NCI-H1694 (cell line): ENCODE measurements at regions not wholly inside any gene's neighbourhood (a gene's known extent, or its start where the extent isn't known, plus 50 kb on each side); places are given as distances from the start of the nearest gene placed in this dataset.
A peak's percentile ranks its signal among the peaks of the same experiment; 100 is the strongest.
"Not testable (repeated sequence)": the region's sequence is repeated elsewhere in the genome, so short reads cannot be mapped to it uniquely, and the experiment has no call there.

Experiments used
- DNase-seq: peaks from one replicate; lab custom pipeline; 2025; lab: John Stamatoyannopoulos, UW

- peak; percentile 66 for DNase-seq
Observed at GRCh38 chr17:21551081-21551881, 141.0 kb upstream of the KCNJ18 start.

GRCh38 chr17:21558921-21559320 is 133.4 kb upstream of the KCNJ18 start:
- not testable (repeated sequence) for DNase-seq

GRCh38 chr17:21564262-21564661 is 128.1 kb upstream of the KCNJ18 start:
- no peak for DNase-seq

GRCh38 chr17:21564757-21565156 is 127.6 kb upstream of the KCNJ18 start:
- DNase-seq: not testable (repeated sequence)

- DNase-seq: not testable (repeated sequence)
Observed at GRCh38 chr17:21570427-21570826, 121.9 kb upstream of the KCNJ18 start.

- not testable (repeated sequence) for DNase-seq
Observed at GRCh38 chr17:21572148-21572547, 120.2 kb upstream of the KCNJ18 start.

DNA sequence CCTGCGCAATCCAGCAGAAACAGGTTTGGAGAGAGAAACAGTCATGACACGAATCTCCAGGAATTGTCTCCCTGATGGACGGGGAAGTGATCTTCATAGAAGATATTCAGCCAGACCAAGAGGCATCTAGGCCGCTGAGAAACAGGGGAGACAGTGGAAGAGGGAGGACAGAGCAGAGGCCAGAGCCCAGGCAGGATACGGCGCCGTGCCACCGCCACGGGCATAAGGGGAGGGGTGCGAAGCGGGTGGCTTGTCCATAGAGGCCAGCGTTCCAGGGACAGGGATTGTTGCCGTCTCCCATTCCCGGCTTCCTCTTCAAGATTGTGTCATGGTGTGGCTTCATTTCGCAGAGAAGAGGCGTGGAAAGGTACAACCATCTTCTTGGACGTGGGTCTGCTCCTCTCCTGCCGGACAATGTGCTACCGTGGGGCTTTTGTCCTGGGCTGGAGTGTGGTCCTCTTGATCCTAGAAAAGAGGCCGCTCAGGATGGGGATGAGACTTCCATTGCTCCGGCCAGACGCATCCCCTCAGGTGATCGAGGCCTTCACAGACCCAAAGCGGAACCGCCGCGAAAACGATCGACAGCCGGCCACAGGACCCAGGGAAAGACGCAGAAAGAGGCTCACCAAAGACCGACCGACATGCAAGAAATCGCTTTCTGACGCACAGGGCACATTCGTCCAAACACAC is 118.9 kb upstream of the KCNJ18 start:
- not testable (repeated sequence) for DNase-seq

DNA sequence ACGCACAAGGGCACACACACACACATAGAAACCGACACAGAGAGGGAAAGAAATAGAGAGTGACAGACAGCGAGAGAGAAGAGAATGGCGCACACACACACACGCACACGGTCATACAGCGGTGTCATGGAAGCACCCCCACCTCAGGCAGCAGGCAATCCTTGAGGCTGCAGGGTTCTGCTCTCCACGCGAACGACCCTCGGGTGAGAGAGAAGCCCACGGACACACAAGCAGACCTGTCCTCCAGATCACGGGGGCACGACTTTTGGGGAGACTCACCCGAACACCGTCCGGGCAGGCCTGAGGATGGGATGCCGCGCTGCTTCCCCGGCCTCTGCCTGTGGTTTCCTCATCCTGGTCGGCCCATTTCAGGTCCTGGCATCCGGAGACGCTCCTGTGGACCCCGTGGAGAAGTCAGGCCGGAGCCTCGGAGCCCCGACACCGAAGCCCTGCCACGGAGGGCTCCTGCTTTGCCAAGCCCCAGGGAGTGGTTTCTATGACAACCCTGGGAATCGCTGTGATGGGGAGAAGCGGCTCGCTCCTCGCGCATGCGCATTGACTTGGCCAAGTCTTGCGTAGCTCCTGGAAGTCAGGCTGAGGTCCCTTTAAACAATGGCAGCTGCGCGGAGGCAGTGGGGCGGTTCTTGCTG is 118.2 kb upstream of the KCNJ18 start:
- DNase-seq: no peak

DNA sequence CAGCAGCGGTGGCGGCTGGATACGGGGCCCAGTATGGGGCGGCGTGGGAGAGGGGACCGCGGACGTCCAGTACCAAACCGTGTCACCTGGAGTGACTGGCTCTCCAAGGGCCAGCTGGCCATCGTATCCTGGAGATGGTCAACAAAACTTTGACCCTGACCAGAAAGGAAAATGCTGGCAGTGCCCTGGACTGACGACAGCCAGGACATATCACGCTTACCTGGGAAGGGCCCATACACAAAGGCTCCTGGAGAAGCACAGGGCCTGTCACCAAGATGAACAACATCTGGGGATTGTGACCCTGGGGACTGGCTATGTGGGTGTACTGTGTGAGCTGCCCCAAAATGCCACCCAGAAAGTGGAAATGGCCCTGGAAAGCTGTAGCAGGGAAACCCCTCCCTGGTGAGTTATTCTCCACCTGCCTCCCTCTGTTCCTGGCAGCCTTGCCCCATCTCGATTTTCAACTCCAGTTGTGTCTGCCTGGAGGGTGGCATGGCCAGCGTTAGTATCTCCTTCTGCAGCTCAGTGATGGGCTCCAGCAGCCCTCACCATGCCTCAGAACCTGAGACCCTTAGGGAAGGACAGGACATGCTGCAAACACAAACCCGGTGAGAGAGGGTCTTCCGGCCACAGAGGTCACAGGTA is 117.6 kb upstream of the KCNJ18 start:
- not testable (repeated sequence) for DNase-seq

GRCh38 chr17:21578783-21579182 is 113.5 kb upstream of the KCNJ18 start:
- DNase-seq: not testable (repeated sequence)

GRCh38 chr17:21592774-21593173 is 99.5 kb upstream of the KCNJ18 start:
- no peak for DNase-seq

- not testable (repeated sequence) for DNase-seq
Observed at GRCh38 chr17:21593452-21594105, 98.7 kb upstream of the KCNJ18 start.

GRCh38 chr17:21595086-21595485 is 97.2 kb upstream of the KCNJ18 start:
- no peak for DNase-seq

GRCh38 chr17:21602176-21602575 is 90.1 kb upstream of the KCNJ18 start:
- DNase-seq: no peak

DNA sequence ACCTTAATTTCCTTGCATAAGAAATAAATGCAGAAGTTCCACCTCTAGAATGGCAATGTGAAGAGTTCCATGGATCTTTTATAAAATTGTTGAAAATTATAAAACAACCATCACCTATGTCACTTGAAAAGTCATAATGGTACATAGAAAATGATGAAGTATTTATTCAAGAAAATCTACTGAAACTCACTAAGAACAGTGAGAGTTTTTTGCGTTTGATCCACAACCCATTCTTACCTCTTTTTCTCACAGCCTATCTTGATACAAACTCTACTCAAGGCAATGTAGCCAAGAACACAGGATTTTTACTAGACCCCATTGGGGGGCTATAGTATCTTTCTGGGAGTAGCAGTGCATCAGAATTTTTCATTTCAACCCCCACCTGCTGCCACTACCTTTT is 89.0 kb upstream of the KCNJ18 start:
- not testable (repeated sequence) for DNase-seq

GRCh38 chr17:21611443-21611842 is 80.9 kb upstream of the KCNJ18 start:
- not testable (repeated sequence) for DNase-seq

GRCh38 chr17:21612123-21613070 is 79.9 kb upstream of the KCNJ18 start:
- DNase-seq: not testable (repeated sequence)

- no peak for DNase-seq
Observed at GRCh38 chr17:21613071-21613429, 79.3 kb upstream of the KCNJ18 start.

DNA sequence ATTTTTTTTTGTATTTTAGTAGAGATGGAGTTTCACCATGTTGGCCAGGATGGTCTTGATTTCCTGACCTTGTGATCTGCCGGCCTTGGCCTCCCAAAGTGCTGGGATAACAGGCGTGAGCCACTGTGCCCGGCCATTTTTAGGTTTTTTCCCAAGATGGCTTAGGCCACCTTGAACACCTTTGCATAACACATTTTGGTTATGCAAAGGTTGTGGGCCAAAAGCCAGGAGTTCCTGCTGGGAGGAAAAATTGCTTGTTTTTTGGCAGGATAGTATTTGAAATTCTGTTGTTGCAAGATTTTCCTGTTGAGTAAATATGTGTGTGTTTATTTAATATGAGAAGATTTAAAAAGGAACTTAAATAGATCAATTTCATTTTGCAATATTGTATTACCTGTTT is 65.3 kb upstream of the KCNJ18 start:
- not testable (repeated sequence) for DNase-seq
